GM12873 (cell line): ENCODE measurements at regions not wholly inside any gene's neighbourhood (a gene's known extent, or its start where the extent isn't known, plus 50 kb on each side); places are given as distances from the start of the nearest gene placed in this dataset.

ENCODE experiments used
- TF ChIP-seq, protein P1 (sequence below): IDR thresholded peaks from 2 replicates; pipeline ENCODE4 v1.5.1; 2012; ENCODE audit warnings: low read depth, mild to moderate bottlenecking, moderate library complexity, low read length, control low read depth; ENCODE audit not compliant: insufficient read depth; ENCODE audit errors: missing control alignments

DNA sequence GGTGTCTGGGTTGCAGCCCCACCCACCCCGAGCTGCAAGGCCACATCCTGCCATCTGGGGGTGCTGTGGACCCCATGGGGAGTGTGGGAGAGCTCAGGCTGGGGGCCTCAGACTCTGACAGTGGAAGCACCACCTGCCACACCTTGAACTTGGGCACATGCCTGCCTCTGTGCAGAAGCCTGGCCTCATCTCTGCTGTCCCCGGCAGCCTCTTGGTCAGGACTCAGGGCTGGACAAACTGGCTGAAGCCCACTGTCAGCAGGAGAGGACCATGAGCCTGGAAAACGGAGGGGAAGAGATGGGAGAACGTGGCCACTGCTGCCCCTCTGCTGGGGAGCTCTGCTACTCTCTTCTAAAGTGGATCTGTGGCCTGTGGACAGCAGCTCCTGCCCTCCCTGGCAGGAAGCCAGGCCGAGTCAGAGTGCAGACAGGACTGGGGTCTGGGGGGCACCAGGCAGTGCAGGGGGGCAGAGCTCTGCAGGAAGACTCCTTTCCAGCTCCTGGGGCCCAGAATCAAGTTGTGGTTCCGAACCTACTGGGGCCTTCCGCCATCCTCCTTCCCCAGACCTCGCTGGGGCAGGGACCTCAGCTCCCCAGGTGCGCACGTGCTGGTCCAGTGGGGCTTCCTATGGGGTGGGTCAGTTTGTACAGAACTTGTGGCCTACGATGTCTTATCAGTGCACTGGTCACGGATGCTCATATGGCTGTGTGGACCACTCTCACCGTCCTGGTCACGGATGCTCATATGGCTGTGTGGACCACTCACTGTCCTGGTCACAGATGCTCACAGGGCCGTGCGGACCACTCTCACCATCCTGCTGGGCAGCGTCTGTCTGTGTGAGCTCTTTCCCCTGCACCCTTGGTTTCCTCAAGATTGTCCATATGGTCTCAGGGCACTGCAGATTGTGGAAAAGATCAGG, 207.7 kb downstream of the LAT start:
- TF ChIP-seq, protein P1, sequence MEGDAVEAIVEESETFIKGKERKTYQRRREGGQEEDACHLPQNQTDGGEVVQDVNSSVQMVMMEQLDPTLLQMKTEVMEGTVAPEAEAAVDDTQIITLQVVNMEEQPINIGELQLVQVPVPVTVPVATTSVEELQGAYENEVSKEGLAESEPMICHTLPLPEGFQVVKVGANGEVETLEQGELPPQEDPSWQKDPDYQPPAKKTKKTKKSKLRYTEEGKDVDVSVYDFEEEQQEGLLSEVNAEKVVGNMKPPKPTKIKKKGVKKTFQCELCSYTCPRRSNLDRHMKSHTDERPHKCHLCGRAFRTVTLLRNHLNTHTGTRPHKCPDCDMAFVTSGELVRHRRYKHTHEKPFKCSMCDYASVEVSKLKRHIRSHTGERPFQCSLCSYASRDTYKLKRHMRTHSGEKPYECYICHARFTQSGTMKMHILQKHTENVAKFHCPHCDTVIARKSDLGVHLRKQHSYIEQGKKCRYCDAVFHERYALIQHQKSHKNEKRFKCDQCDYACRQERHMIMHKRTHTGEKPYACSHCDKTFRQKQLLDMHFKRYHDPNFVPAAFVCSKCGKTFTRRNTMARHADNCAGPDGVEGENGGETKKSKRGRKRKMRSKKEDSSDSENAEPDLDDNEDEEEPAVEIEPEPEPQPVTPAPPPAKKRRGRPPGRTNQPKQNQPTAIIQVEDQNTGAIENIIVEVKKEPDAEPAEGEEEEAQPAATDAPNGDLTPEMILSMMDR: peak; percentile 45

DNA sequence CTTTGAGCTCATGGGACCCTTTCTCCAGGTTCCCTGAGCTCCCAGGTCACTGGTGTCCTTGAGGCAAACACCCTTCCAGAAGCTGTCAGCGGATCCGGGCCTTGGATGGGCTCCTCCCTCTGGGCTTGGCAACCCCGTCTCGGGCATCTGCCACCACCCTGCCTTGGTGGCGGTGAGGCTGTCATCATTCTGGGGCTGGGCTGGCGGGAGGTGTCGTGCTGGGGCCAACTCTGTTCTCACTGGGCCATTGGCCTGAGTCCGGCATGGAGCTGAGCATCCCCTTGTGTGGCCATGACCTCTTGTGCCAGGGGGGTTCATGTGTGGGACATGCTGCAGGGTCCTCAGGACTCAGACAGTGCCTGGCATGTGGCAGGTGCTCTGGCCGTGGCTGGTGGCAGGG, 197.6 kb downstream of the LAT start:
- TF ChIP-seq, protein P1: no peak

DNA sequence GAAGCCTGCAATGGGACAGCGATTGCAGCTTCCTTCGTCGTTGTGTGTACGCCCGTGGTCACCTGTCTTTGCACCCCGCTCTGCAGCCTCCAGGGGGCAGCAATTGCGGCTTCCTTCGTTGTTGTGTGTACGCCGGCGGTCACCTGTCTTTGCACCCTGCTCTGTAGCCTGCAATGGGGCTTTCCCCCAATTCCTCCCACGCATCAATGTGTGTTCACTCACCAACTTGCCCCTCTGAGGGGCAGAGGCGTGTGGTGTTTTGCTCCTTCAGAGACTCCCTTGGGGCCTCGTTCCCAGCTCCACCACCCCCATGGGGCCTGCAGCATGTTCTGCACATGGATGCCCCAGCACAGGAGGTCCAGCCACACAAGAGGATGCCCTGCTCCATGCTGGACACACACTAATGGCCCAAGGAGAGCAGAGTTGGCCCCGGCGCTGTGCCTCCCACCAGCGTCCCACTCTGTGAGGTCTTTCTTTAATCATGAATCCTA, 197.1 kb downstream of the LAT start:
- TF ChIP-seq, protein P1: peak; percentile 39

DNA sequence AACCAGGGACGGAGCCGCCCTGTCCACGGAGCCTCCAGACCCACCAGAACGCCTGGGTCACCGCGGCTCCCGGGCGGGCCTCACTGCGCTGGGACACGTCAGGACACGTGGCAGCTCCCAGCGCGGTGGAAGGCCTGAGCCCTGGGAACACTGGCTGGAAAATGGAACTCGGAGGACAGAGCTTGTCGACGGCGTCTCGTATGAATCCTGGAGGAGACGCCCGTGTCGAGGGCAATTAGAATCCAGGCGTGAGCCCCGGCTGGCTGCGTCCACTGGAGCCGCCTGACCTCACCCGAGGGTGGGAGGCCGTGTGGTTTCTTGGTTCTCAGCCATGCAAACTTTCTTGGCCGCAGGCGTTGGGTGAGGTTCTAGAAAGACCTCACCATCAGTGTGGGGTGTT, 173.9 kb downstream of the LAT start:
- TF ChIP-seq, protein P1: no peak

DNA sequence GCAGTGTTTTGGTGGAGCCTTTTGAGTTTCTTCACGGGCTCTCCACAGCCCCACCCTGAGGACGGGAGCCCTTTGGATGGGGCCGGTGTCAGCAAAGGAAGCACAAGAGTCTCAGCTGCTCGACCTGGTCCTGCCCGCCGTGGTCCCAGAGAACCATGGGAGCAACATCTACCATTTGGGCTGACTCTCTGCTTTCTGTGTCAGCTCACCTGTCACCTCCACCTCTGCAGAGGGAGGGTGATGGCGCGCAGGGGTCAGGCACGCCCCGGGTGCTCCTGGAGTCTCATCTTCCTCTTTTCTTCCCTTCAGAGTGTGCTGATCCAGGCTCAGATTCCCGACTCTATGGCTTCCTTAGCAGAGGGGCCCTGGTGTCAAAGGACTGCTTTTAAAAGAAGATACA, 171.7 kb downstream of the LAT start:
- TF ChIP-seq, protein P1: no peak

DNA sequence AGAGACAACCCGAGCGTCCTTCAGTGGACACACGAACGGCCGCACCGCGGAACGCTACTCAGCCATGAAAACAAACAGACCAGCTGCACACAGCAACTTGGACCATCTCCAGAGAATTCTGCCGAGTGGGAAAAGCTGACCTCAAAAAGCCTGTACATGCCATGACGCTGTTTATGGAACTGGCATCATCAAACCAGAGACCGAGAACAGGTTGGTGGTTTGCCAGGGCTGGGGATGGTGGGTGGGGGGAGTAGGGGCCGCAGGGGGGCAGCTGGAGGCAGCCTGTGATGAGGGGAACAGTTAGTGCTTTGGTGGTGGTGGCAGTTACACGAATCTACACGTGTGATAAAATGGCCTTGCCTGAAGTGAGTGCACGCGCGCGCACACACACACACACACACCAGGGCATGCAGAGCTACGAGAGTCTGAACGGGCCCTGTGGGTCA, 169.8 kb downstream of the LAT start:
- TF ChIP-seq, protein P1: no peak

DNA sequence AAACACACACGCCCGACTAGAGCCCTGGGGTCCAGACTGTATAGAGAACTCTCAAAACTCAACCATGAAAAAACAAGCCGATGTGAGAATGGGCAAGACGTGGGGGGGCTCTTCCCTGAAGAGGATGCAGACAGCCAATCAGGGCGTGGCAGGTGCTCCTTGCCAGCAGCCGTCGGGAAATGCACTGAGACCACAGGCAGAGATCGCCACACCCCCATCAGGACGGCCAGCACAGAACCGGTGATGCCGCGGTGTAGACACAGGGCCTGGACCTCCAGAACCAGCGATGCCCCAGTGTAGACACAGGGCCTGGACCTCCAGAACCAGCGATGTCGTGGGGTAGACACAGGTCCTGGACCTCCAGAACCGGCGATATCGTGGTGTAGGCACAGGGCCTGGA, 169.2 kb downstream of the LAT start:
- TF ChIP-seq, protein P1: no peak
